IPS-15b (cell line): ENCODE measurements at regions not wholly inside any gene's neighbourhood (a gene's known extent, or its start where the extent isn't known, plus 50 kb on each side); places are given as distances from the start of the nearest gene placed in this dataset.
"Not testable (repeated sequence)": the region's sequence is repeated elsewhere in the genome, so short reads cannot be mapped to it uniquely, and the experiment has no call there.

ENCODE experiments used
- H3K27me3 ChIP-seq: one replicate; pipeline ENCODE4 v1.6.1; 2013; ENCODE audit warnings: low read length; ENCODE audit not compliant: control insufficient read depth, insufficient read depth
- H3K36me3 ChIP-seq: one replicate; pipeline ENCODE4 v1.6.1; 2013; ENCODE audit warnings: low read length; ENCODE audit not compliant: control insufficient read depth, insufficient read depth
- H3K4me1 ChIP-seq: one replicate; pipeline ENCODE4 v1.6.1; 2013; ENCODE audit warnings: mild to moderate bottlenecking, low read length; ENCODE audit not compliant: control insufficient read depth, insufficient read depth
- H3K4me3 ChIP-seq: one replicate; pipeline ENCODE4 v1.5.1; 2013; ENCODE audit warnings: low read depth, low read length
- H3K9ac ChIP-seq: one replicate; pipeline ENCODE4 v1.6.1; 2013; ENCODE audit warnings: low read depth, mild to moderate bottlenecking, low read length
- H3K9me3 ChIP-seq: one replicate; pipeline ENCODE4 v1.6.1; 2013; ENCODE audit warnings: mild to moderate bottlenecking, low read length; ENCODE audit not compliant: control insufficient read depth, insufficient read depth

DNA sequence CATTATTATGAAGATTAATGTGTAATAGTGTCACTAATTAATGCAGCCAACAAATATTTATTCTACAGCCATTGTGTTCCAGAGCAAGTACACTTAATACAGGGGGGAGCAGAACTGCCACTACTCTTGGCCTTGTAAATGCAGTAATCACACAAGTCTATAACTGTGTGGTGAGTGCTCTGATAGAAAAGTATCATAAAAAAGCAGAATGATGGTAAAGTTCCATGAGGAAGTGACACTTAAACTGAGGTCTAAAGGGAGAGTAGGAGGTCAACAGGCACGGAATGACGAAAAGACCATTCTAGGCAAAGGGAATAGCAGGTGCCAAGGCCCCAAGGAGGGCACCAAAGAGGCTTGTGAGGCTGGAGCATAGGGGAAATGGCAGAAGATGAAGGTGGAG is 142.9 kb downstream of the OSTF1 start:
- Histone ChIP-seq H3K9me3 (peaks cover 16% of the 10 kb centered on the region), H3K36me3 (no peaks in the 10 kb centered on the region), H3K9ac (no peak overlapping the region), H3K4me3 (no peak overlapping the region), H3K27me3 (no peaks in the 10 kb centered on the region), H3K4me1 (no peaks in the 10 kb centered on the region)

DNA sequence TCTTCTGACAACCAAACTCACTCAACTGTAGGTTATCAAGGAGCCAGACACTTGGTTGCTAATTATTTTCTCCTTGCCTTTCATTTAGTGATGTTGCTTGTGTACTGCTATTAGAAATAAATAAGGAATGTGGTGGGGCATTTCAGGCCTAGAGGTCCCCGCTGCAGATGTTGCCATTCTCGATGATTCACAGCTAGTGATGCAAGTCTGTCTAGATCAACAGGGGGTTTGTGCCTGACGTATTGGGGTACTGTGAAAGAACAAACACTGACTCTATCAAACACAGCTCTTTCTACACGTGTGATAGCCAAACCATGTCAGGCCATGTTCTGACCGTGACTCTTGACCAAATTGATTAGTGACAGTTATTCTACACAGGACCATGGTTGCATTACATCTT is 144.7 kb downstream of the OSTF1 start:
- no peaks in the 10 kb centered on the region for H3K4me1 ChIP-seq
- no peaks in the 10 kb centered on the region for H3K27me3 ChIP-seq
- no peaks in the 10 kb centered on the region for H3K36me3 ChIP-seq
- H3K4me3 ChIP-seq = no peak overlapping the region
- H3K9ac ChIP-seq = no peak overlapping the region
- peaks cover 15% of the 10 kb centered on the region for H3K9me3 ChIP-seq

DNA sequence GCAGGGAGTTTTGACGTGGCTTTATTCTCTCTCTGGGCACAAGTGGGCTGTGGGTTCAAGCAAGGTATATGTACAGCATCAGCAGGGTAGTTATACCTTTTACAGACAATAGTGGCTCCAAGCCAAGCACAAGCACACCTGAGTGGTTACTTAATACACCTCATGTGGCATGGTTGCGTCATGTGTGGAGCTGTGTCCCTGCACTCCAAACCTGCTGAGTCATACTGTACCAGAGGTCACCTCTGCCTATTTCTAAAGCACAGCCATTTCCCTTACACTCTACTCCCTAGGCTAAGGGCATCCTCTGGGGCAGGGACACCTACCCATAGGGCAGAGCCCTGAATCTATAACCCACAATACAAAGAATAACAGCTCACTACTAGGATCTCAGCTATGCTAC is 147.3 kb downstream of the OSTF1 start:
- Histone ChIP-seq H3K9ac (no peak overlapping the region), H3K4me1 (no peaks in the 10 kb centered on the region), H3K4me3 (no peak overlapping the region), H3K36me3 (no peaks in the 10 kb centered on the region), H3K9me3 (peaks cover 15% of the 10 kb centered on the region), H3K27me3 (no peaks in the 10 kb centered on the region)

- H3K36me3 ChIP-seq = no peaks in the 10 kb centered on the region
- H3K4me3 ChIP-seq = no peak overlapping the region
- no peaks in the 10 kb centered on the region for H3K27me3 ChIP-seq
- peaks cover 15% of the 10 kb centered on the region for H3K9me3 ChIP-seq
- no peaks in the 10 kb centered on the region for H3K4me1 ChIP-seq
- H3K9ac ChIP-seq = no peak overlapping the region
These were observed 150.1 kb downstream of the OSTF1 start for GRCh38 chr9:75238311-75238976.

GRCh38 chr9:75239176-75239575 is 150.9 kb downstream of the OSTF1 start:
- Histone ChIP-seq H3K9ac (no peak overlapping the region), H3K36me3 (no peaks in the 10 kb centered on the region), H3K9me3 (peaks cover 15% of the 10 kb centered on the region), H3K4me1 (no peaks in the 10 kb centered on the region), H3K4me3 (no peak overlapping the region), H3K27me3 (no peaks in the 10 kb centered on the region)

- Histone ChIP-seq H3K36me3 (no peaks in the 10 kb centered on the region), H3K9me3 (peaks cover 3% of the 10 kb centered on the region), H3K4me3 (no peak overlapping the region), H3K9ac (no peak overlapping the region), H3K4me1 (no peaks in the 10 kb centered on the region), H3K27me3 (no peaks in the 10 kb centered on the region)
These were observed 154.1 kb downstream of the OSTF1 start for GRCh38 chr9:75242426-75242825.

DNA sequence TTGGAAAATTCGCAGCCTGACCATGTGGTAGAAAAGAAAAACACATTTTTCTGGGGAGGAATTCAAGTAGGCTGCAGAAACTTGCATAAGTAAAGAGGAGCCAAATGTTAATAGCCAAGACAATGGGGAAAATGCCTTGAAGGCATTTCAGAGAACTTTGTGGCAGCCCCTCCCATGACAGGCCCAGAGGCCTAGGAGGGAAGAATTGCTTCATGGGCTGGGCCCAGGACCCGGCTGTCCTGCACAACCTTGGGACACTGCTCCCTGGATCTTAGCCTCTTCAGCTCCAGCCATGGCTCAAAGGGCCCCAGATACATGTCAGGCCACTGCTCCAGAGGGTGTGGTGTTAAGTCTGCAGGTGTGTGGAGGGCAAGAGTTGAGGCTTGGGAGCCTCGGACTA is 158.6 kb downstream of the OSTF1 start:
- H3K9me3 ChIP-seq = peaks cover 3% of the 10 kb centered on the region
- H3K9ac ChIP-seq = no peak overlapping the region
- H3K36me3 ChIP-seq = no peaks in the 10 kb centered on the region
- H3K4me1 ChIP-seq = no peaks in the 10 kb centered on the region
- no peaks in the 10 kb centered on the region for H3K27me3 ChIP-seq
- no peak overlapping the region for H3K4me3 ChIP-seq

DNA sequence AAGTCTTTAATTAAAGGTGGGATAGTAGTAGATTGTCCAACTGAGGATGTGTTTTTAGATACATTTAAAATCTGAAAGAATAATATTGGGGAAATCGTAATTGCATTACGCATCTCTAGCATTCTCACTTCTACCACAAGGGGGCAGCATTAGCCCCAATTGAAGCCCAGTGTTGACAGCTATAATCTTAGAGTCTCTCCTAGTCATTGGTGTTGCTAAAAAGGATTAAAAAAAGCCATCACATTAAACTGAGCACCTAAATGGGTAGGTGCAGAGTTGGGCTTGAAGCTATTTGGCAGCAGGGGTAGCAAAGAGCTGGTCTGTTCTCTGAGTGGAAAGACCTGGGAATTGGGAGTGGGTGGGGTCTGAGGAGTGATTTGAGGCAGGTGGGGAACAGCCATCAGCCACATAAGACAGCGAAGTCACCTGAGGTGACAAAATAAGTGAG is 177.2 kb downstream of the OSTF1 start:
- Histone ChIP-seq H3K9ac (no peak overlapping the region), H3K4me3 (no peak overlapping the region), H3K27me3 (no peaks in the 10 kb centered on the region), H3K4me1 (peaks cover 2% of the 10 kb centered on the region), H3K9me3 (no peaks in the 10 kb centered on the region), H3K36me3 (no peaks in the 10 kb centered on the region)

DNA sequence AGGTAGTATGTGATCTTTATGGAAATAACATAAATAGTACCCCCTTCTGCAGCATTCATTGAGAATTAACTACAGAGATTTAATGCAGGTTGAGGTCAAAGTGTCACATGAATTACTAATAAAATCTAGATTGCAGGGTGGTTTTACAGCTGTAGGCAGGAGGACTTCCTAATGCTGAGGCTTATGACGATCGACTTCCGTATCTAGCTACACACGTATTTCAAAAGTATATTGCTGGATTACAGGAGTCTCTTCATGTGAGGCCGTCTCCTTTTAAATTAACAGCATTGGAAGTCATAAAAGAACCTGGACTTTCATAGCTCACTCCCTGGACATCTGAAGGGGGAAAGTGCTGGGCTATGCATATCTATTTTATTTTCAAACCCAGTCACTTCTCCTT is 180.9 kb downstream of the OSTF1 start:
- Histone ChIP-seq H3K9me3 (no peaks in the 10 kb centered on the region), H3K36me3 (no peaks in the 10 kb centered on the region), H3K4me3 (no peak overlapping the region), H3K9ac (no peak overlapping the region), H3K27me3 (no peaks in the 10 kb centered on the region), H3K4me1 (peaks cover 2% of the 10 kb centered on the region)

- H3K4me1 ChIP-seq, H3K9ac ChIP-seq: not testable (repeated sequence)
These were observed 184.7 kb downstream of the OSTF1 start for GRCh38 chr9:75273055-75273454.

DNA sequence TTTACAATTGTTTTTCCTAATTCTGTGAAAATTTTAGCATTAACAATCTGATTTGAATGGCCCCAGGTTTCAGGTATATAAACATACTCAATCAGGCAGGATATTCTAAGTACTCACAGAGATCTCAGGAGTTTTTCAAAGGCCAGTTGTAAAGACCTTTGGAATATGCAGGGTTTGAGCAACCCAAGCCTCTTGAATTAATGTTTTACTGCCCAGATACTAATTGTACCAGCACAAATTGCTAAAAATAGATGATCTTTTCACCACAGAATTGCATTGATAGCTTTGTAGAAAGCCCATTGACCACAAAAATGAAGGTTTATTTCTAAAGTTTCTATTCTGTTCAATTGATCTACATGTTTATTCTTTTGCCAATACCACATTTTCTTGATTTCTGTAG is 186.5 kb downstream of the OSTF1 start:
- H3K27me3 ChIP-seq = no peaks in the 10 kb centered on the region

More at GRCh38 chr9:75273055-75273454, 184.7 kb downstream of the OSTF1 start:
- not testable (repeated sequence) for H3K4me3 ChIP-seq, H3K9me3 ChIP-seq, H3K36me3 ChIP-seq, H3K27me3 ChIP-seq

DNA sequence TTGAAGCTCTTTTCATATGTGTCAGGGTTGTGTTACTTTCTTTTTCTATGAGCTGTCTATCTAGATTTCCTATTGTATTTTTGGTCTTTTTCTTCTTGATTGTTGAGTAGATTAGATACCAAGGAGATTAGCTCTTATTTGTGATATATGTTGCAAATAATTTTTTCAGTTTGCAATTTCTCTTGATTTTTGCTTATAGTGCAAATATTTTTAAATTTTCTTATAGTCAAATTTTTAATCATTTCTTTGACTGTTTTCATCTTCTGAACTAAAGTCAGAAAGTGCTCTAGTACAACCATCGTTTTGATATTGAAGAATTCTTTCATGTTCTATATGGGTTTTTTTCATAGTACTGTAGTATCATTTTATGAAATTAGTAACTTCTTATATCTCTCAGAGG is 193.7 kb downstream of the OSTF1 start:
- Histone ChIP-seq H3K4me3 (no peak overlapping the region), H3K27me3 (no peaks in the 10 kb centered on the region), H3K9ac (no peak overlapping the region), H3K9me3 (no peaks in the 10 kb centered on the region), H3K36me3 (no peaks in the 10 kb centered on the region), H3K4me1 (no peaks in the 10 kb centered on the region)

More for the DNA sequence above, 186.5 kb downstream of the OSTF1 start:
- Histone ChIP-seq H3K4me3 (no peak overlapping the region), H3K9me3 (no peaks in the 10 kb centered on the region), H3K9ac (no peak overlapping the region), H3K4me1 (no peaks in the 10 kb centered on the region), H3K36me3 (no peaks in the 10 kb centered on the region)
